ENCODE measurements at regions not wholly inside any gene's neighbourhood (a gene's known extent, or its start where the extent isn't known, plus 50 kb on each side); places are given as distances from the start of the nearest gene placed in this dataset.
A peak's percentile ranks its signal among the peaks of the same experiment; 100 is the strongest.
"Not testable (repeated sequence)": the region's sequence is repeated elsewhere in the genome, so short reads cannot be mapped to it uniquely, and the experiment has no call there.

DNA sequence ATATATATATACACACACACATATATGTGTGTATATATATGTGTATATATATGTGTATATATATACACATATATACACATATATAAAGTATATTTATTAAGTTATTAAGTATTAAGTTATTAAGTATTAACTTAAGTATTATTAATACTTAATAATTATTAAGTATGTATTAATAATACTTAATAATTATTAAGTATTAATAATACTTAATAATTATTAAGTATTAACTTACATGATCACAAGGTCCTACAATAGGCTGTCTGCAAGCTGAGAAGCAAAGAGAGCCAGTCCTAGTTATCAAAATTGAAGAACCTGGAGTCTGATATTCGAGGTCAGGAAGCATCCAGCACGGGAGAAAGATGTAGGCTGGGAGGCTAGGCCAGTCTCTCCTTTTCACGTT, 130.1 kb upstream of the FAM3C start:
- DNase-seq (ENCODE audit: low read depth, low spot score), result not testable (repeated sequence)

DNA sequence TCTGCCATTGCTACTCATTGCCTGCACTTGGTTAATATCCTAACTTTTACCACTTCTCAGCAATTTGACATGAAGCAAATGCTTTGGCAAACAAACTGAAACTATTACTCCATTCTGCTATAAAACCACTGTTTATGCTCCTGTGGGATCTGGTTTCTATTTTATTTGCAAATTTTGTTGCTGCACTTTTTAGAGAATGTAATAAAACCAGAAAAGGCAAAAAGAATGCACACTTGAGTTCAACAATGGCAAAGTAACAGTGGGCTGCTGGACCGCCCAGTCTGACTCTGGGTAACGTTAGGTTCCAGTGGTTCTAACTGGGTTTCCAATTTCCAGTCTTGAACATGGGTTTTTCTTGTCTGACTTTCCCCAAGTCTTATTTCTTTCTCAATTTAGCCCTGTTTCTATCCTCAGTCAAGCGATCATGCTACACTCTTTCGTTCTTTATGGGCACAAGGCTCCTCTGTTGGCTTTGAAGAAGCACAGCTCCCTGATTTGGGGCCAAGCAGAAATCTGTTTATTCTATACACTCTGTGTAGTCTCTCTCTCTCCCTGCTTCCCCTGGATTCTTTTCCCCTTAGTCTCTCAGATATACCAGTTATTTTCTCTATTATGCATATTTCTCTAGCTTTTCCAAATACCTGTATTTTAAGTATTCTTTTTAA, 129.2 kb upstream of the FAM3C start:
- DNase-seq (ENCODE audit: low read depth, low spot score), result no peak

DNA sequence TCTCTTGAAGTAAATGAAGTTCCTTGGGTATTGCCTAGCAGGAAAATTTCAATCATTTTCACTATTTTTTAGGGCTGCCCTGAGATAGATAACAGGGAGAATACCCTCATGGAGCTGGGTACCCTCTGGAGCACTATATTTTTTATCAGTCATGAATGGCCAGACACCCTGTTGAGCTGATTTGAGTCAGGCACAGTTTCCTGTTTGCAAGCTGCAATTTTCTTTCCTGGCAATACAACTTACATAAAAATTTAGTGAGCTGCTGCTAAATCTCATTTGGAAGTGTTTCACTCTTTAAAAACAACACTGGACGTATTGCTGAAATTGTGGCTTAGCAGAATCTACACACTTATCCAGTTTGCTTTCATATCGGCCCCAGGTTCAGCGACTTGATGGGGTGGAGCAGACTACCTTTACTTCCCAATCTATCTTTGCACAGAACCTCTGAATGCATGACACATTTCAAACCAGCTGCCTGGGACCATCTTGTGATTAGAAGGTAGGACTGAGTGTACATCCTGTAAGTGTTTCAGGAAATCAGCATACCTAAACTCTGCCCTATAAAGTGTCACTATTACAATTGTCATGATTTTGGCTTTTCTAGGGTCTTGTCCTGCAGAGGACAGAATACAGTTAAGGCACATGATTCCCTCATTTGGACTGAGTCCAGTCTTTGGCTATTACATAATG, 125.7 kb upstream of the FAM3C start:
- no peak for DNase-seq (ENCODE audit: low read depth, low spot score)

DNA sequence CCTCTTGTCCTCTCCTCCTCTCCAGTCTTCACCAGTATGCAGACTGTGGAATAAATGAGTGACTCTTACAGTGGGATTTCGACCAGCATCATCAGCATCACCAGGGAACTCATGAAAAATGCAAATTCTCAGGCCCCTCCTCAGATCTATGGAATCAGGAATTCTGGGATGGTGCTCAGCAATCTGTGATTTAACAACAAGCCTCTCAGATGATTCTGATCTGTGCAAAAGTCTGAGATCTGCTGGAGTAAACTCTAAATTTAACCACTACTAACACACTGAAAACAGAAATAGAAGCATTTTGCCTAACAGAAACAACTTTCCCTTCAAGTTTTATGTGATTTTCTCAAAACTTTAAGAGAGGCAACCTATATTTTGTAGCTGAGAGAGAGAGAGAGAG, 124.8 kb upstream of the FAM3C start:
- no peak for DNase-seq (ENCODE audit: low read depth, low spot score)

DNA sequence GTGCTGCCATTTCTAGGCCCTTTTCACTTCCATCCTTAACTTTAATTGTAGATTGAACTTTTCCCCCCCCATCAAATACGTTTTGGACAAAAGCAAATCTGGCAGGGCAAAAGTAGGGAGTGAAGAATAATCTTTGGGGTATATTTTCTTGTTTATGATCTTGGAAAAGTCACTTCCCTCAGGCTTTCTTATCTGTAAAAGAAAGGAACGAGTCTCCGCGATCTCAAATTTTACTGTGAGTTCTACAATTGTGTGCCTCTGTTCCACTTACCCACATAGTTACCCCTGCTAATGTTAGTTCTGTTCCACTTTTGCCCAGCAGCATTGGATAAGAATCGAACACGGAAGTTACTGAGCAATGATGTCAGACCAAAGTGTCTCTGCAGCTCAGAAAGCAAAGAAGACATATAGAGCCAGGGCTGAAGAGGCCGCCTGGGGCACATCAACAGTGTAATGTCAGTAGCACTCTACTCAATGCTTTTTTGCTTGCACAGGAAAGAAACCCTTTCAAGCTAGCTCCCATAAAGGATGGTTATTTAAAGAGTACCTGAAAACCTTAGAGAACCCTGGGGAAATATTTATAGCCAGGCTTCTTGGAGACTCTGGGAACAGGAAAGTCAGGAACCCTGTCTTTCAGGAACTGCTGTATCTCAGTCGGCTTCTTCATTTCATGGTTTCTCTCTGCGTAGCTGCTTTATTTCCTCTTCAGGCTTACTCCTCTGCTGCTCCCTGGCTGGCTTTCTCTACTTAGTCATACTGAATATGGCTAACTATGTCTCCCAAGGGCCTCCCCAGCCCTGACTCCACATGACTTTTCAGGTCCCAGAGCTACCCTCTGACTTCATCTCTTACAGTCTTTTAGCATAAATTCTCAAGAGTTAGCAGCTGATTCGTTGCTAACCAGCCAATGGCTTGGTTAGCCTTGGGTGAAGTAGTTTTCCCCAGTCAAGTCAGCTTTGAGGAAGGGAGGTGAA, 123.7 kb upstream of the FAM3C start:
- DNase-seq (ENCODE audit: low read depth, low spot score), result no peak

DNA sequence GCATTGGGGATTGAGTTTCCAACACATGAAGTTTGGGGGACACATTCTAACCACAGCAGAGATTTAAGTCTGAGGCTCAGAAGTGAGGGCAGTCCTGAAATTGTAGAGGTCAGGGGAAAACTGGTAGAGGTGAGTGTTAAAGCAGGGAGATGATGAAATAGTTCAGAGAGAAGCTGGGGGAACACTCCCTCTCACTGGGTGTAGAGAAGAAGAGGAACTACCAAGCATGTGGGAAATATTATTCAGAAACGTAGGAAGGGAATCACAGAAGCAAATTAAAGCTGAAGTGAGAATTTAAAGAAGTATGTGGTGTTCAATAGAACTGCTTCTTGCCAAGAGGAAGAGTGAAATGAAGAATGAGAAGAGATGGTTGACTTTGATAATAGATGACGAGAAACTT, 121.5 kb upstream of the FAM3C start:
- no peak for DNase-seq (ENCODE audit: low read depth, low spot score)

DNA sequence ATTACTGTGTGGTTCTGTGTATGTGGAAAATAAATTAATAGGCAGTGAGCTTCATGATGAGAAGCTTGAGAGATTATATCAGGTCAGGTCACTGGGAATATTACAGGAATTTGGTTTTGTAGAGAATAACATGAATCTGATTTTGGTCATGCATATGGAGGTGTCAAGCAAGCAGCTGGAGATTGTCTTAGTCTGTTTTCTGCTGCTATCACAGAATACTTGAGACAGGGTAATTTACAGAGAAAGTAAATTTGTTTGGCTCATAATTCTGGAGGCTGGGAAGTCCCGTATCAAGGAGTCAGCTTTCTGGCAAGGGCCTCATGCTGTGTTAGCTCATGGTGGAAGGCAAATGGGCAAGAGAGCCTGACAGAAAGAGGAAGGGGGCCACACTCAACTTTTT, 120.7 kb upstream of the FAM3C start:
- DNase-seq (ENCODE audit: low read depth, low spot score), result no peak

DNA sequence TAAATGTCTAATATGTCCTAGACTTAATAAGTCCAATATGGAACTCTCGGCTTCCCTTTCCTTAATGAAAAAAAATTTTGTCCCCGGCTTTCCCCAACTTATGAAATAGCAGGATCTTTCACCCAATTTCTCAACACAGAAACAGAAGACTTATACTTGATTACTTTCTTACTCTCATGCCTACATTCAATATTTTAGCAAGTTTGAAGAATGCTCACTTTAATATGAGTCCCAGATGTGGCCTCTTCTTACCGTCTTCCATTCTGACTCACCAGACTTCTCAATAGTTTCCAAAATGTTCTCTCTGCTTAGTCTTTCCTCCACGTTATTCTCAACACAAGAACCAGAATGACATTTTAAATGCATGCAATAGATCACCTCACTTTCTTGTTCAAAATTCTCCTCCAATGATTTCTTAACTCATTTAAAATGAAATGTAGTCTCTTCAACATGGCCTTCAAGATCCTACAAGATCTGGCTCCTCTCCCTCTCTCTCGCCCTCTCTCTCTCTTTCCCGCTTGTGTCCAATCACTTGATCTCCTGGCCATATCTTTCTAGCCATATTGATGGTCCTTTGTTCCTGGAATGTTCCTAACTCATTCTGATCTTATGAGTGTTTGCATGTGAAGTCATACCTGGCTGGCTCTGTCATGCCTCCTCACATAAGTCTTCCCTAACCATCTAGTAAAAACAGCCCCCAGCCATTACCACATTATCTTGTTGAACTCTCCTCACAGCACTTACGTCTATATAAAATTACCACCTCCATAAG, 119.7 kb upstream of the FAM3C start:
- DNase-seq (ENCODE audit: low read depth, low spot score), result no peak

DNA sequence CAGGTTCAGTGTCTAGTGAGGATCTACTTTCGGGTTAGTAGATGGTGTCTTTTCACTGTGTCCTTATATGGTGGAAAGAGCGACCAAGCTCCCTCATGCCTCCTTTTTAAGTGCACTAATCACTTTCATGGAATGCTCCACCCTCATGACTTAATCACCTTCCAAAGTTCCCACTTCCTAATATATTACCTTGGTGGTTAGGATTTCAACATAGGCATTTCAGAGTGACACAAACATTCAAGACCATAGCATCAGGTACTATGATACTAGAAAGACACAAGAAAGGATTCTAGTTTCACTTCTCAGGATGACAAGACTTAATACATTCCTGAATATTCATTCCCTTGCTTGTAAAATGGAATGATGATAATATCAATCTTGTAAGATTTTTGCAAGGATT, 119.1 kb upstream of the FAM3C start:
- no peak for DNase-seq (ENCODE audit: low read depth, low spot score)

DNA sequence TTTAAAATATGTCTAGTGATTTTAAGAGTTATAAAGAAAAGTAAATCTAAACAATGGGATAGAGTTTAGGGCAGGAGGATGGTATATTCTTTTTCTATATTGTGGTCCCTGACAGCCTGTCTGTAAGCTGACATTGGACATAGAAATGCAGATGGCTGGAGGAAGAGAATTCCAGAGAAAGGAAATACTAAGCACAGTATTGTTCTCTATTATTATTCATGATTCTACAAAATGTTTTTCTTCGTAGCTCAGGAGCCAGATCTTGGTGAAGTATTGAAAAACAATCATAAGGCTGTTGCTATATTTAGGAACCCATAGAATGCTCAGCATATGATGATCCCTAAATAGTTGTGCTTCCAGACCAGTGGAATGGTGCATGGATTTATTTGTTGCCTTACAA, 117.0 kb upstream of the FAM3C start:
- no peak for DNase-seq (ENCODE audit: low read depth, low spot score)

DNA sequence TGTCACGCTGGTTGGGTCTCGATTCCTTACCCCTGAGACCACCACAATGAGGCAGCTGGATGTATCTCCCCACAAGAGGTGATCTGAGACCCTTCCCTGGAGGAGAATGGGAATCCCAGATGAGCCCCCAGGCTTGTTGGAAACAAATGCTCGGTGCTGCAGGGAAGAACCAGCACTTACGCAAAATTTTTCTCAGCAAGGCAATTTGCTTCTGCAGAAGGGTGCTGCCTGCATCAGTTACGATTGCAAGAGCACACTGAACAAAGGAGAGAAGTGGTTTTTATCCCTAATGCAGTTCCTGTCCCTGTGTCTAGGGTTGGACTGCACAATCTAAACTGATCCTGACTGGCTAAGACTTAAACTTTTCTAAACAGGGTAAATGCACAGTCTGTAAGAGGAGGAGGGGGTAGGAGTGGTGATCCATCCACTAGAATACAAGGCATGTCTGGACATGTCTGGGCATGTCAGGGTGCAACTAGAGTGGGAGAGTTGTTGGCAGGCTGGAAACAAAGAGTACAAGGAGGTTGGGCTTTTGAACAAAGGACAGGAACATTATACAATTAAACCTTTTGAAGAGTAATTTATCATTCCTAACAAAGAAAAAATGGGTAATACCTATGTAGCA, 114.9 kb upstream of the FAM3C start:
- no peak for DNase-seq (ENCODE audit: low read depth, low spot score)

DNA sequence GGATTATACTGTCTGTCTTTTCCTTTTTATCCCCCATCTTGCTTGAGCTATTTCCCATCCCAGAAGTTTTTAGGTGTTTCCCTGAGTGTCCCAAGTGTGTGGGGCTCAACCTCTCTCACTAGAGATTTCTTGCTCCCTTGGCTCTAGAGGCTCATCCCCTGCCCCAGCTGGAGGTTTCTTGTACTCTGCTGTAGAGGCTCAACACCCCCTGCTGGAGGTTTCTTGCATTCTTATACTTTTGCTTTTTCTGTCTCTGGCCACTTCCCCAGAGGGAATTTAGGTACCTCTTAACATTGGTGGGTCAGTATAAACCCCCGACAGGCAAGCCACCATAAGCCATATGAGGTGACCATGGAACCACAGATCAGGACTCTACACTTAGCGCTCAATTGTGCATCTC, 114.2 kb upstream of the FAM3C start:
- no peak for DNase-seq (ENCODE audit: low read depth, low spot score)

DNA sequence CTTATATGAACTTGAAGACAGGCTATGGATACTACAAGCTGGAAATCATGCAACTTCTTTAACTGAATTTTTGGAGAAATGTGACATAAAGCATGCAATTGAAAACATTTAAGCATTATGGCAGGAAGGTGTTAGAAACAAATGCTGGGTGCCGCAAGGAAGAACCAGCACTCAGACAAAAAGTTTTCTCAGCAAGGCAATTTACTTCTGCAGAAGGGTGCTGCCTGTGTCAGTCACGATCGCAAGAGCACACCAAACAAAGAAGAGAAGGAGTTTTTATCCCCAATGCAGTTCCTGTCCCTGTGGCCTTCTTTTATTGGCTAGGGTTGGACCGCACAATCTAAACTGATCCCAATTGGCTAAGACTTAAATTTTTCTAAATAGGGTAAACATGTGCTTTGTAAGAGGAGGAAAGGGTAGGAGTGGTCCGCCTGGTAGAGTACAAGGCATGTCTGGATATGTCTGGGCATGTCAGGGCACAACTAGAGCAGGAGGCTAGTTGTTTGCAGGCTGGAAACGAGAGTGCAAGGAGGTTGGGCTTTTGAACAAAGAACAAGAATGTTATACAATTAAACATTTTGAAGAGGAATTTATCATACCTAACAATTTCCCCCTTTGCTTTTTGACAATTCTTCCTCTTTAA, 109.6 kb upstream of the FAM3C start:
- DNase-seq (ENCODE audit: low read depth, low spot score), result no peak

DNA sequence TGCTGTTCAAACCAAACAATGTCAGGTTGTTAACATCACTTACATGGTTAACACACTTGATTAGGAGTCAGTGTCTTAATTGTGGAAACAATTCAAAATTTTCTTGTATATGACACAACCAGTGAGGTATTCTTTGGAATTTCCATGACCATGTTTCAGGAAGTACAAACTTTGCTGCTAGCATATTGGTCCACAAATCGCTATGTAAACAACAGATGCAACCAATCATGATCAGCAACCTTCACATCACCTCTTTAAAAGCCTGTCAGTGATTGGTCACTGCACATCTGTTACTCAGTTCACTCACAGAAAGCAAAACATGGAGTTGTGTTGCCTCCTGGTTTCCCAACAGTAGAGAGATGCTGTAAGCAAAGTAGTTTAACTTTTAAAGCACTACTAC, 108.9 kb upstream of the FAM3C start:
- DNase-seq (ENCODE audit: low read depth, low spot score), result peak; percentile 48

DNA sequence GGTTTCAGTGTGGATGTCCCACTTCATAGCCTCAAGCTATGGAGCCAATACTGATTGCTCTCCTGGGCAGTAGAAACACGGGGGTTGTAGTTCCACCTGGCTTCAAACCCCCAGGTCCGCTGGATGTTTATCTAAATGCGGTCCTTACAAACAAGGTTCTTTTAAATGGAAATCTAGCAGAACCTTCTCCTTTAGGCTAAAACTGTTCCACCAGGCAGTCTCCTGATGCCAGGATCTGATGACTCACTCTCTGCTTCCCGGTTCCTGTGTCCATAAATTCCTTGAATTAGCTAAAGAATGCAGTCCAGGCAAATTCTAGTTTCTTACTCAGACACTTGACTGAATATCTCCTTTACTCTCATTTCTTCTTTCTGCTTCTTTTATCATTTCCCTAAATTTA, 108.4 kb upstream of the FAM3C start:
- peak; percentile 90 for DNase-seq (ENCODE audit: low read depth, low spot score)

DNA sequence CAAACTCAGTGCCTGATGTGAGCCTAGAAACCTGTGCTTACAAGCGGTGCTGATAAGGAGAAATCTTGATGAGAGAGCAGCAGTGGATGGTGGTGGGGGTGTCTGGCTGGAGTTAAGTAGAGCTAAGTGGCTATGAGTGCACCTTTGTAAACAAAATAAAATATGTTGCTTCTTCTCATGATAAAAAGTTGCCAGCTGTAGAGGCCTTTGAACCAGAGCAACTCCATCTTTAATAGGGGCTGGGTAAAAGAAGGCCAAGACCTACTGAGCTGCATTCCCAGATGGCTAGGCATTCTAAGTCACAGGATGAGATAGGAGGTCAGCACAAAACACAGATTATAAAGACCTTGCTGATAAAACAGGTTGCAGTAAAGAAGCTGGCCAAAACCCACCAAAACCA, 107.6 kb upstream of the FAM3C start:
- DNase-seq (ENCODE audit: low read depth, low spot score), result no peak

DNA sequence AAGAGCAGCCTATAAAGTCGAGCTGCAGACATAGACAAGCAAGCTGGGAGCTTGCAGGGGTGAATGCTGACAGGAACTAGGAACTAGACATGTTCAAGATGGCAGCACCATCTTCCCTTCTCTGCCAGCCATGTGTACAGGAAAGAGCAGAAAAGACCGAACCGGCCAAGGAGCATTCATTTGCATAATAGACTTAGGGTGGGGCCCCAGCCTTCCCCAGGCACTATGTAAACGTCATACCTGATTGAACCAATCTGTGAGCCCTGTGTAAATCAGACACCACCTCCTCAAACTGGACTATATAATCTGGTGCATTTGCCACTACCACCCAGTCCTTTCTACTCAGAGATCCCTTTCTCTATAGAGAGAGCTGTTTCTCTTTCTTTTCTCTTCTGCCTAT, 106.9 kb upstream of the FAM3C start:
- DNase-seq (ENCODE audit: low read depth, low spot score), result no peak

DNA sequence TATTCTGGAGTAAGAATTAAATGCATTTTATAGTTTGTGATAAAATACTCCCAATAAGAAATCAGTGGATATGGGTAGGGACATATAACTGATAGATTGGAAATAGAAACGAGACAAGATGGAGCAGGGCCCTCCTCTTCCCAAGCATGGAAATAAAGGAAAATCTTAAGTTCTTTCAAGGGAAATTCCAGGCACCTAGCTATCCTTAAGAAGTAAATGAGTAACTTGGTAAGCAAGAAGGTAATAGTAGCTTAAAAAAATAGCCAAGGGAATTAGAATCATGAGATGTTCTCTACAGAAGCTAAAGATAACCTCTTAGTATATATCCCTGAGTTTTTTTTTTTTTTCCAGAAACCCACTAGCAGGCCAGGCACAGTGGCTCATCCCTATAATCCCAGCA, 105.5 kb upstream of the FAM3C start:
- no peak for DNase-seq (ENCODE audit: low read depth, low spot score)

DNA sequence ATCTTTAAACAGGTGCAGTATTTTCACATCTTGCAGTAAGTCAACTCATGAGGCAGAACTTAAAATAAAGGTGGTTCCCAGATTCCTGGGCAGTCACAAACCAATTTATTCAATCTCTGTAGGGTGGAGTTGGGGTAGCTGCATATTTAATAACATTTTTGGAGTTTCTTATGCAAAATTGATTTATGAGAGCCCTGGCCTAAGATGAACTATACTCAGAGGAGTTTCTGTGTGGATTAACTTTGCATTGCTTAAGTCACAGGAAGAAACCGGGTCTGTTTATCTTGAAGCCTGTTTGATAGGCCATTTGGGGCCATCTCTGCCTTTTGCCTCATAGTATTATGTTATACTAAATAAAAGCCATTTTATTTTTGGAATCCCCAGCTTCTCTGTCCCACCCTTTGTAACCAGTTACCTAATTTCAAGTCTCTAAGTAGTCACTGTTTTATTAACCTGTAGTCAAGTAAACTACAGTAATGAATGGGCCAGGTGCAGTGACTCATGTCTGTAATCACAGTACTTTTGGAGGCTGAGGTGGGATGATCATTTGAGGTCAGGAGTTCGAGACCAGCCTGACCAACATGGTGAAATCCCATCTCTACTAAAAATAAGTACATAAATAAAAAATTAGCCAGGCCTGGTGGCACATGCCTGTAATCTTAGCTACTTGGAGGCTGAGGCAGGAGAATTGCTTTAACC, 104.4 kb upstream of the FAM3C start:
- DNase-seq (ENCODE audit: low read depth, low spot score), result no peak

DNA sequence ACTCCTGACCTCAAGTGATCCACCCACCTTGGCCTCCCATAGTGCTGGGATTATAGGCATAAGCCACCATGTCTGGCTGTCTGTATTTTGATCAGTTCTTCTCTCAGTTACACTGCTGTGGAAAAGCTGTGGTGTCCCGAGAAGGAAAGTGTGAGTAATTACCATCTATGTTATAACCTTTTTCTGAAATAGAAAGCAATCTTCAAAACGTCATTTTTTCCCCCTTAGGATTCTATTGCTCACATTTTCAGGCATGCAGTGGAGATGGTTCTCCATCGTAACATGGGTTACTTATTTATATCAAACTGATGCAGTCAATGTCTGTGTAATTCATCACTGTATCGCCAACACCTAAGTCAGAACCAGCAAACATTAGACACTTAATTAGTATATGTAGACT, 103.5 kb upstream of the FAM3C start:
- DNase-seq (ENCODE audit: low read depth, low spot score), result no peak

Measured in astrocyte of the hippocampus (primary cell).